Mammary epithelial cell (primary cell): ENCODE measurements at regions not wholly inside any gene's neighbourhood (a gene's known extent, or its start where the extent isn't known, plus 50 kb on each side); places are given as distances from the start of the nearest gene placed in this dataset.

Experiments used
- CTCF ChIP-seq, 2 donors: IDR thresholded peaks in 1 of 2; conservative IDR thresholded peaks in 1 of 2; 2 replicates each; pipeline ENCODE4 v1.5.1; 2011 to 2012; ENCODE audit warnings: inconsistent platforms in 2 of 2, low read length in 2 of 2, mild to moderate bottlenecking in 2 of 2, control low read depth in 1 of 2, low read depth in 1 of 2; ENCODE audit not compliant: insufficient read depth in 1 of 2; ENCODE audit errors: extremely low read depth in 1 of 2
- EZH2 ChIP-seq: IDR thresholded peaks from 2 replicates; pipeline ENCODE4 v1.6.1; 2012; ENCODE audit warnings: low read length, inconsistent platforms, borderline replicate concordance

DNA sequence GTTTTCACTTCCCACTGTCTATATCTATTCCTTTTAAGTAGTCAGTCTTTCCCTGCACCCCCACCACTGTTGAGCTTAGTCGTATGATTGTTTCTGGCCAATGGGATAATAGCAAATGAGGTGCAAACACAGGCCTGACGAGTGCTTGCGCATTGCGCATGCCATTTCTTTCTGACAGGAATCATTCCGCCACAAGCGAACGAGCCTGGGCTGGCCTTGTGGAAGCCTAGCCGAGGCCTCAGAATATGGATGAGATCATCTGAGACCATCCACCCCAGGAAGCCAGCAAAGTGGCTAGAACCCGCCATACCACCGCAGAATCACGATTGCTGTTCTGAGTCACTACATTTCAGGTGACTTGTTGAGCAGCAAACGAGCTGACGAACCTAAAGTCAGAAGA, 52.2 kb upstream of the PRL start:
- TF ChIP-seq CTCF (conservative IDR thresholded peaks at IDR 0.05 in 1 of 2, IDR thresholded peaks at IDR 0.05 in 1 of 2; ENCODE audit: extremely low read depth in 1 of 2, insufficient read depth in 1 of 2, low read depth in 1 of 2, low read length in 2 of 2) = no peak
- TF ChIP-seq EZH2 = no peak
